ENCODE measurements at regions not wholly inside any gene's neighbourhood (a gene's known extent, or its start where the extent isn't known, plus 50 kb on each side); places are given as distances from the start of the nearest gene placed in this dataset.

GRCh38 chr6:139594333-139594965 is 220.0 kb upstream of the CITED2 start:
- DNase-seq (ENCODE audit: low read depth in 2 of 2), result no peak

DNA sequence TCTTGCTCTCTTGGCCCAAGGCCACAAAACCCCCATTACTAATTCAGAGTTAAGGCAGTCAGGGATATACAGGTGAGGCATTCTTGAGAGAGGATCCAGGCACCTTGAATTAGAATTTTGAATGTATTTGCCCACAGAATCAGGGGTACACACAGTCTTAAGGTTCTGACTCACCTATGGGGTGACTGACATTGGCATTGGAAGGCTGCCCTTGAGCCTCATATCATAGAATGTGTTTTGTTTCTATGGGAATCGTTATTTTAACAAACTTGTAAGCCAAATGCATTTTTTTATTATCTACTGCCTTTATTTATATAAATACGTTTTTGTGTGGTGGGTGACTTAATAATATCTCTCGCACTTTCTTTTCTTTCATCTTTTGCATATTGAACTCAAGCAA is 218.6 kb upstream of the CITED2 start:
- no peak for DNase-seq (ENCODE audit: low read depth in 2 of 2)

- no peak for DNase-seq (ENCODE audit: low read depth in 2 of 2)
These were observed 217.6 kb upstream of the CITED2 start for GRCh38 chr6:139592011-139592410.

DNA sequence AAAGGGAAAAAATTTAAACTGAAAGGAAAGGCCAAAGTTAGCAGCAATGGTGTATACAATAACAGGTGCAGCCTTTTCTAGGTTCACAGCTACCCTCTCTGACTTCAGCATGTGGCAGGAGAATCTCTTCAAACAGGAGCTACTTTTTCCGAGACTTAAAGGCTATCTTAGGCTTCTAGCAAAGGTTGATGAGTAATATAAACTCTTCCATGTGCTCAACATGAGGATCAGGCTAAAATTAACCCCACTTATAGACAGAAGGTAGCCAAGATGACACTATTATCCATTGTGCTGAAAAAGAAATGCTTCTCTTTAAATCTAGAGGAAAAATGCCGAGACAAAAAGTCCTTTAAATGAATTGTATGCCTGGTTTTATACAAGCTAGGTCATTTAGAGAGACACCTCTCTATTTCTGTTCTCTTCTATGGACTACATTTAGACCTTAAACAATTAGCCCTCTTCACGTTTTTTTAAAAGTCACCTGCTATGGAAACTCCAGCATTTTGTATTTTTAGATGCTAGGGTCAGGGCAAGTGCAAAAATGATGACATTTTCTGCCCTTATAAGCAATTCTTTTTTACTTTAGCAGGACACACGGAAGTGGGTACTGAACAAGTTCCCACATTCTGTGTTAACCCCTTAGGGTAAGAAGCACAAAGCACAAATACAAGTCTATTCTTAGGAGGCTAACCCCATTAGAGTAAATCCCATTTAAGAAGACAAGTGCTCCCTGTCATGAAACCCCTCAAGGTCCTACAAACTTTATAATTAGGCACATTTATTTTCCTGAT is 216.8 kb upstream of the CITED2 start:
- DNase-seq (ENCODE audit: low read depth in 2 of 2), result peak in 1 of 2 donors; percentile 4

GRCh38 chr6:139590206-139590605 is 215.8 kb upstream of the CITED2 start:
- DNase-seq (ENCODE audit: low read depth in 2 of 2), result no peak

GRCh38 chr6:139588734-139589593 is 214.5 kb upstream of the CITED2 start:
- DNase-seq (ENCODE audit: low read depth in 2 of 2), result no peak

- peak in 1 of 2 donors; percentile 68 for DNase-seq (ENCODE audit: low read depth in 2 of 2)
These were observed 213.7 kb upstream of the CITED2 start for GRCh38 chr6:139588076-139588639.

DNA sequence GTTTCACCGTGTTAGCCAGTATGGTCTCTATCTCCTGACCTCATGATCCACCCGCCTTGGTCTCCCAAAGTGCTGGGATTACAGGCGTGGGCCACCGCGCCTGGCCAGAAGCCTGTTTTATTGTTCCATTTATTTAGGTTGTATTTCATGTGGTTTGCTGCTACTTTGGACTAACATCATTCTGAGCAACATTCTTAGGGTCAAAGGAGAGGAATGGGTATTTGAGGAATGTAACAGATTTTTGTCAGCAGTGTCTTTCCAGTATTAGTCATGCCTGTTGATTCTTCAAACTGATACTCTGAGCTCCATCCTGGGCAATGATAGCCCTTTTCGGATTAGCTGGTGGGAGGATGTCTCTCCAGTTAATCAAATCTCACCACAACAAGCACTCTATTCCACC is 213.0 kb upstream of the CITED2 start:
- peak in 1 of 2 donors; percentile 58 for DNase-seq (ENCODE audit: low read depth in 2 of 2)

GRCh38 chr6:139586273-139586672 is 211.8 kb upstream of the CITED2 start:
- no peak for DNase-seq (ENCODE audit: low read depth in 2 of 2)

DNA sequence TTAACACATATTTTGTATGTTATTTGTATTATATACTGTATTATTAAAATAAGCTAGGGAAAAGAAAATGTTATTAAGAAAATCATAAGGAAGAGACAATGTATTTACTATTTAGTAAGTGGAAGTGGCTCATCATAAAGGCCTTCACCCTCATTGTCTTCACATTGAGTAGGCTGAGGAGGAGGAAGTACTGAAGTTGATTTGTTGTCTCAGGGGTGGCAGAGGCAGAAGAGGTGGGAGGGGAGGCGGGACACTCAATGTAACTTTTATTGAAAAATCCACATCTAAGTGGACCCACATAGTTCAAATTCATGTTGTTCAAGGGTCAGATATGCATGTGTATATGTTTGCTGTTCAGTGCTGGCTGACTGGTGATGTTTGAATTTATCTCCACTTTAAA is 210.2 kb upstream of the CITED2 start:
- no peak for DNase-seq (ENCODE audit: low read depth in 2 of 2)

- no peak for DNase-seq (ENCODE audit: low read depth in 2 of 2)
These were observed 209.0 kb upstream of the CITED2 start for GRCh38 chr6:139583420-139583819.

- DNase-seq (ENCODE audit: low read depth in 2 of 2), result no peak
These were observed 208.5 kb upstream of the CITED2 start for GRCh38 chr6:139582956-139583355.

- DNase-seq (ENCODE audit: low read depth in 2 of 2), result no peak
These were observed 207.0 kb upstream of the CITED2 start for GRCh38 chr6:139581485-139581865.

DNA sequence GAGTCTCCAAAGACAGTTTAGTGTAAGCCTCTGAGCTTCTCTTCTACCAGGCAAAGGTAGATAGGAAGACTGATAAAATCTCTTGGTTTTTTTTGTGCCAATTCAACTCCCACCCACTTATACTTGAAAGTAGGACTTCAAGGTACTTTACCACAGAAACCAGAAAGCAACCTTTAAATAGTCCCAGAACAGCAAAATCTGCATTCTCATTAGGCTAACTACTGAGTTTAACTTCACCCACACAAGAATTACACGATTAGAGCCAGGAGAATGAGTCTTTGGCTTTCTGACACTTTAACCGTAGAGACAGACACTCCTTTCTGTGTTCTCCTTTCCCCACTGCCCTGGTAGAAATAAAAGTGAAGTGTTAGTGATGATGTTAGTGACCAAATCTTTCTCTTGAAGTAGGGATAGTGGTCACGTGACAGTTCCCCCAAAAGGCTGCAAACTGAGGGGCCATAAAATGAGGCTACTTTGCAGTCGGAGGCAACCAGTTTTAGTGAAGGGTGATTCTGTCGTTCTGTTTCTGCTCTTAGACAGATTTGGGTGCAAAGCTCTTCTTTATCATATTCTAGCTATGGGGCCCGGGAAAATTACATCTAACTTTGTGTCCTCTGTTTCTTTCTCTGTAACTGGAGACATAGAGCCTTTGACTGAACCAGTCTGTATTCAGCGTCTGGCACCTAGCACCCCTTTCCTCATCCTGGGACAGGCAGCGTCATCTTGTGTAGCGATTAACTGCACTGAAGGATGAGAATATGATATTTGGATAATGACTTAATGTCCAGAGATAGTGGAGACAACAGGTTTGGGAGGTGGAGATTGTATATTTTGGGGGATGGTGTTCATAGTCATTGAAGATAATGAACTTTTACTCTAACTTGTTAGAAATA is 206.4 kb upstream of the CITED2 start:
- no peak for DNase-seq (ENCODE audit: low read depth in 2 of 2)

GRCh38 chr6:139577763-139578604 is 203.5 kb upstream of the CITED2 start:
- peak in 1 of 2 donors; percentile 23 for DNase-seq (ENCODE audit: low read depth in 2 of 2)

GRCh38 chr6:139577124-139577762 is 202.8 kb upstream of the CITED2 start:
- DNase-seq (ENCODE audit: low read depth in 2 of 2), result no peak

DNA sequence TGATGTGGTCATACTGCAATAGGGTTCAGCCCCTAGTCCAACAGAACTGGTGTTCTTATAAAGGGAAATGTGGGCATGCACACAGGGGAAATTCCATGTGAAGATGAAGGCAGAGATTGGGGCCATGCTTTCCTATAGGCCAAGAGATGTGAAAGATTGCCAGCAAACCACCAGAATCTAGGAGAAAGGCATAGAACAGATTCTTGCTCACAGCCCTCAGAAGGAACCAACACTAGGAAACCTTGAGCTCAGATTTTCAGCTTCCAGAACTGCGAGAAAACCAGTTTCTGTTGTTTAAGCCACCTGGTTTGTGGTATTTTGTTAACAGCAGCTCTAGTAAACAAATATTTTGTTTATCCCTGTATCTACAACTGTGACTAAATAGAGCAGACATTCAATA is 197.6 kb upstream of the CITED2 start:
- no peak for DNase-seq (ENCODE audit: low read depth in 2 of 2)

DNA sequence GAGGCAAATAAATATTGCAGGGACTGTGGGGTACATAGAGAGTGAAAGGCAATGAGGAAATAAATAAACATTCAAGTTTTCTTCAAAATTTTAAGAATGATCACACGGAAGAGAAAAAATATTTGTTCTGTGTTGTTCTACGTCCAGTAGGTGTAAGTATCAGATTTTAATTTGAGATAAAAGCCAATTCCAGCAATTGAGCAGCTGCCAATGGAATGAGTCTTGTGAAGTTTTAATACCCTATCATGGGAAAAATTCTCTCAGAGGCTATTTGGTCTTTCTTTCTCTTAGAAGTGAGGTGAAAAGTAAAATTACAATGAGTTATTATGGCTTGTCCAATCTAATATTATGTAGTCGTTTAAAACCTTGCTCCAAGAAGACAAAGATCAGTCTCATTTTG is 195.7 kb upstream of the CITED2 start:
- no peak for DNase-seq (ENCODE audit: low read depth in 2 of 2)

- peak in 1 of 2 donors; percentile 67 for DNase-seq (ENCODE audit: low read depth in 2 of 2)
These were observed 195.1 kb upstream of the CITED2 start for GRCh38 chr6:139569566-139569965.

Measured in dermis microvascular lymphatic vessel endothelial cell (primary cell).